ENCODE measurements at regions not wholly inside any gene's neighbourhood (a gene's known extent, or its start where the extent isn't known, plus 50 kb on each side); places are given as distances from the start of the nearest gene placed in this dataset.

DNA sequence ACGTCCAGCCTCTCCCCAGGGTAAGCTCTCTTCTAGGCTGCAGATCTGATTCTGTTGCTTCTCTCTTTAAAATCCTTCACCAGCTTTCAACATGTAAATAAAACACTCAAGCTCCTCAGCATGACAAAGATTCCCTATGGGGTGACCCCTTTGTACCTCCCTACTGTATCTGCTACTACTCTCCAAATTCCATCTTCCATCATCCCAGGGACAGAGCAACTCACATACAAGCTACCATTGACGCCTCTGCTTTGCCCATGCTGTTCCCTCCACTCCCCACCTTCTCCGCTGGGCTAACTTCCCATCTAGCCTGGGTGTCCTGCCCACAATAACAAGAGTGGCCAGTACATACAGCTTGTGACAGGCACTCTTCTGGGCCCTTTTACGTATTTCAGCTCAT is 207.5 kb upstream of the ZBED5 start:
- Histone ChIP-seq H3K27me3 (replicated peaks; ENCODE audit: insufficient read depth) (no peaks in the 10 kb centered on the region), H3K36me3 (no peaks in the 10 kb centered on the region), H3K27ac (no peak overlapping the region), H3K4me1 (ENCODE audit: control insufficient read depth in 1 of 2, low read depth in 2 of 2) (no peaks in the 10 kb centered on the region), H3K4me3 (no peak overlapping the region), H3K9me3 (no peaks in the 10 kb centered on the region)
- DNase-seq (ENCODE audit: low spot score): no peak
- no peak for TF ChIP-seq CTCF (IDR thresholded peaks at IDR 0.05)
- ATAC-seq (ENCODE audit: insufficient number of reproducible peaks, low FRiP score, low read depth): no peak

DNA sequence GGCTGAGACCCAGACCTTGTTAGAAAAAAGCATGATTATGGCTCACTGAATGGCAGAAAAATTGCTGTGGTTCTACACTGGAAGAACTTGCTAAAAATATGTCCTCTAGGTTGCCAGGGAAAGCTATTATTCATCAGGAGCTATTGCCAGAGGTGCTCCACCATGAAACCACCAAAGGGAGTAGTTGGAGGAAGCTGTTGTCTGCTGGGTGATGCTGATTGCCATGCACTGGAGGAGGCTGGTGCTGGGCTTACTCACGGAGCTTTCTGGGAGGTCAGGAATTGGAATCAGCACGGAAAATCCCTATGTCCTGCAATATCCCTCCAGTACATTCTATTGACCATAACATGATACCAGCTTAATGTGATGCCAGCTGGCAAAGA is 199.6 kb upstream of the ZBED5 start:
- peaks cover 2% of the 10 kb centered on the region for H3K9me3 ChIP-seq
- H3K4me3 ChIP-seq: no peak overlapping the region
- H3K27me3 ChIP-seq (replicated peaks; ENCODE audit: insufficient read depth): no peaks in the 10 kb centered on the region
- no peak overlapping the region for H3K27ac ChIP-seq
- ATAC-seq (ENCODE audit: insufficient number of reproducible peaks, low FRiP score, low read depth): no peak
- TF ChIP-seq CTCF (IDR thresholded peaks at IDR 0.05): no peak
- H3K4me1 ChIP-seq (ENCODE audit: control insufficient read depth in 1 of 2, low read depth in 2 of 2): no peaks in the 10 kb centered on the region
- no peaks in the 10 kb centered on the region for H3K36me3 ChIP-seq
- DNase-seq (ENCODE audit: low spot score): no peak

DNA sequence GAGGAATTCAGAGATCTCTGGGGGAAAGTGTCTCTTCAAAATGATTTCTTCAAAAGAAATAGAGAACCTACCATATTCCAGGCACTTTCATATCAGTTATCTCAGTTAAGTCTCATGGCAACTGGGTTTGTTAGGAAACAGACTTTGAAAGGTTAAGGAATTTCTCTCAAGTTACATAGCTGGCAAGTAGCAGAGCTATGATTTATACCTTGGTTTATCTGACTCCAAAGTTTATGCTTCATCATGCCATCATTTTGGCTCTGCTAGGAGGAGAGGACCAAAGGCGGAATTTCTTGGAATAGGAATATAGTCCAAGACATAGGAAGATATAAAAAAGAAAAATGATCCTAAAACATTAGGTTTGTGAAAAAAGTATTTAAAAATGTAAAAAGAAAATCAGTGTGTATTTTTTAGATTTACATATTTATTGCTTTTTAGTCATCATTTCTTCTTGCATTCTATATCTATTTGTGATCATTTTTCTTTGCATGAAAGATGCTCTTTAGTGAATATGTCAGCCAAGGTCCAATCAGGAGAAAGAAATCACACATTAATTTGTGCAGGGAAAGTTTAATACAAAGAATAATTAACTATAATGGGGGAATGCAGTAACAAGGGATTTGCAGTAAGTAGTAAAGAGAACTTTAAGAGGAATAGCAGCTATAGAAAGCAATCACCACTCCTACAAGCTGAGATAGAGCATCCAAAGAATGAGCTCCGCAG is 199.1 kb upstream of the ZBED5 start:
- TF ChIP-seq CTCF (IDR thresholded peaks at IDR 0.05): no peak
- Histone ChIP-seq H3K9me3 (peaks cover 2% of the 10 kb centered on the region), H3K4me1 (ENCODE audit: control insufficient read depth in 1 of 2, low read depth in 2 of 2) (no peaks in the 10 kb centered on the region), H3K36me3 (no peaks in the 10 kb centered on the region), H3K27me3 (replicated peaks; ENCODE audit: insufficient read depth) (no peaks in the 10 kb centered on the region), H3K4me3 (no peak overlapping the region), H3K27ac (no peak overlapping the region)
- DNase-seq (ENCODE audit: low spot score) (no peak), ATAC-seq (ENCODE audit: insufficient number of reproducible peaks, low FRiP score, low read depth) (no peak)

DNA sequence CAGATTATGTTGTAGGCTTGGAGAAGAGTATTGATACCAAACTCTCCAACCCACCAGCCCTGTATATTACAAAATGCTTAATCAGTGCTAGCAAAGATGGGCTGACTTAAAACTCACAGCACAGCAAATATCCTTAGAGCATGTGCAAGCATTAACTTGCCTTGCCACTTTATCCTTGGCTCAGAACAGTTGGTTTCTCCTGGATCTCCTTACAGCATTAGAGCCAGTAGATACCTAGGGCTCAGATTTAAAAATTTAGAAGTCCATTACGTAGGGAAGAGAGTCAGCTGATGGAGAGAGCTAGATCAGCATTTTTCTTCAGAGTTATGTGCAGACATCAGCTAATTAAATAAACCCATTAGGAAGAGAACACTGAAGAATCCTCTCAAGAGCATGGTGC is 198.5 kb upstream of the ZBED5 start:
- TF ChIP-seq CTCF (IDR thresholded peaks at IDR 0.05): no peak
- Histone ChIP-seq H3K27me3 (replicated peaks; ENCODE audit: insufficient read depth) (no peaks in the 10 kb centered on the region), H3K27ac (no peak overlapping the region), H3K36me3 (no peaks in the 10 kb centered on the region), H3K4me3 (no peak overlapping the region), H3K4me1 (ENCODE audit: control insufficient read depth in 1 of 2, low read depth in 2 of 2) (no peaks in the 10 kb centered on the region), H3K9me3 (peaks cover 2% of the 10 kb centered on the region)
- DNase-seq (ENCODE audit: low spot score): no peak
- no peak for ATAC-seq (ENCODE audit: insufficient number of reproducible peaks, low FRiP score, low read depth)

DNA sequence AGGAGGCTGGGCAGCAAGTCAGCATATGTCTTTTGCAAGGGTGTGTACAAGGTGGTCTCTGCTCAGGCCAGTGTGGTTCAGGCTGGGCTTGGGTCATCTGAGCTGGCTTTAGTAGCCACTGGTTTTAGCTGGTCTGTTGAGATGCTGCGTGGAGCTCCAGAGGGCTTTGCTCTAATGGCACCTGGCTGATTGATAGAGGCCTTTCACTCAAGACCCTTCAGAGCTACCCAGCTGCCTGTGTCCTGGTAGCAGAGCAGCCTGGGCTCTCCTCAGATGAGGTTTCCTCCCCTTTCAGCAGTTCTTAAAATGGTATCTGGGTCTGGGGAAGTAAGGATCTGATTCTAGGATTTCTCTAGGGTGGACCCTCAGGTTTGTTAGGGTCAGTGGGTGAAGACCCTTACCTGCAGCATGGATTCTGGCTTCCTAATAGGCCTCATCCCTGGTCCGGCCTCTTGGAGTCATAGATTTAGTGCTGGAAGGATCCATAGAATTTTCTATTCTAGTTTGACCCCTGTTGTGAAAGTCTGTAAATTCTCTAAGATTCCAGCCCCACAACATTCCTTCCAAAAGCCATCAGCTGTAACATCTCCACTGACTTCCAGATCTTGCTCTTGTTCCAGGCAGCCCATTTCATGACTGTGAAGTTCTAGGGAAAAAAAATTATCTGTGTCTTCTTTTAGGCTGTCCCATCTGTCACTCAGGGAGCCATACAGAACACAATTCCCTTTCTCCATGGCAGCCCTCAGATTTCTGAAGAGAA is 190.2 kb upstream of the ZBED5 start:
- Histone ChIP-seq H3K27ac (no peak overlapping the region), H3K4me1 (ENCODE audit: control insufficient read depth in 1 of 2, low read depth in 2 of 2) (no peaks in the 10 kb centered on the region), H3K9me3 (peaks cover 2% of the 10 kb centered on the region), H3K27me3 (replicated peaks; ENCODE audit: insufficient read depth) (no peaks in the 10 kb centered on the region), H3K36me3 (no peaks in the 10 kb centered on the region), H3K4me3 (no peak overlapping the region)
- no peak for TF ChIP-seq CTCF (IDR thresholded peaks at IDR 0.05)
- no peak for DNase-seq (ENCODE audit: low spot score)
- no peak for ATAC-seq (ENCODE audit: insufficient number of reproducible peaks, low FRiP score, low read depth)
